NCI-H526 (cell line): ENCODE measurements at regions not wholly inside any gene's neighbourhood (a gene's known extent, or its start where the extent isn't known, plus 50 kb on each side); places are given as distances from the start of the nearest gene placed in this dataset.

Experiments used
- DNase-seq, 2 experiments: peaks; one replicate each; lab custom pipeline; 2025; lab: John Stamatoyannopoulos, UW

GRCh38 chr21:41671859-41672542, 94.9 kb downstream of the RIPK4 start:
- DNase-seq: no peak

- no peak for DNase-seq
Observed at GRCh38 chr21:41671212-41671762, 95.6 kb downstream of the RIPK4 start.

GRCh38 chr21:41670056-41670805, 96.6 kb downstream of the RIPK4 start:
- no peak for DNase-seq

GRCh38 chr21:41669533-41669830, 97.4 kb downstream of the RIPK4 start:
- DNase-seq: no peak

GRCh38 chr21:41668686-41669532, 97.9 kb downstream of the RIPK4 start:
- DNase-seq: no peak

GRCh38 chr21:41668051-41668541, 98.8 kb downstream of the RIPK4 start:
- DNase-seq: no peak

- no peak for DNase-seq
Observed at GRCh38 chr21:41667136-41667535, 99.7 kb downstream of the RIPK4 start.

- no peak for DNase-seq
Observed at GRCh38 chr21:41666641-41667081, 100.2 kb downstream of the RIPK4 start.

- DNase-seq: no peak
Observed at GRCh38 chr21:41665766-41666595, 100.9 kb downstream of the RIPK4 start.

- DNase-seq: no peak
Observed at GRCh38 chr21:41664881-41665765, 101.7 kb downstream of the RIPK4 start.

- DNase-seq: peak in 1 of 2 experiments; percentile 34
Observed at GRCh38 chr21:41663805-41664788, 102.8 kb downstream of the RIPK4 start.

- DNase-seq: no peak
Observed at GRCh38 chr21:41662761-41663160, 104.1 kb downstream of the RIPK4 start.

GRCh38 chr21:41662161-41662560, 104.7 kb downstream of the RIPK4 start:
- DNase-seq: no peak

GRCh38 chr21:41660748-41661147, 106.1 kb downstream of the RIPK4 start:
- DNase-seq: no peak

GRCh38 chr21:41659791-41660560, 106.9 kb downstream of the RIPK4 start:
- DNase-seq: no peak

- no peak for DNase-seq
Observed at GRCh38 chr21:41656946-41657525, 109.8 kb downstream of the RIPK4 start.

GRCh38 chr21:41655259-41655658, 111.6 kb downstream of the RIPK4 start:
- no peak for DNase-seq

- no peak for DNase-seq
Observed at GRCh38 chr21:41653954-41654491, 112.8 kb downstream of the RIPK4 start.
